ENCODE measurements at regions not wholly inside any gene's neighbourhood (a gene's known extent, or its start where the extent isn't known, plus 50 kb on each side); places are given as distances from the start of the nearest gene placed in this dataset.

DNA sequence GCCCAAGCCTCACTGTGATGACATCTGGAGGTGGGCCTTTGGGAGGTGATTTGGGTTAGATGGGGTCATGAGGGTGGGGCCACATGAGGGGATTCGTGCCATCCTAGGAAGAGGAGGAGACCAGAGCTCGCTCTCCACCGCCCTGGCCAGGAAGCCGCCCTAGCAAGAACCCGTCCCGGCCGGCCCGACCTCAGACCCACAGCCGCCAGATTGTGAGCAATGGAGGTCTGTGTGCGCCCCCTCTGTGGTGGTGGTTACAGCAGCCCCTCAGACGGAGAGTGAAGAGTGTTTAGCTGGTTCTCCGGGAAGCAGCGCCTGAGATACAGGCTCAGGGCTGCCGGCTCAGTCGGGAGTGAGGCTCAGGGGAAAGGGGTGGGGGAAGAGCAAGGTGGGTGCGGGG, 83.3 kb downstream of the RTP5 start:
- Histone ChIP-seq H3K9me3 (ENCODE audit: insufficient read depth in 2 of 2, low read depth in 1 of 2, low read length in 1 of 2) (no peaks in the 10 kb centered on the region), H3K9ac (replicated peaks in 1 of 4; ENCODE audit: extremely low read depth in 1 of 4, low read depth in 3 of 4, low read length in 3 of 4) (no peak overlapping the region), H2BK120ac (replicated peaks; ENCODE audit: low read depth, low read length) (no peak overlapping the region), H3K23ac (ENCODE audit: insufficient read length) (no peak overlapping the region), H3K36me3 (ENCODE audit: control insufficient read depth in 2 of 4, insufficient read depth in 4 of 4, low read length in 3 of 4) (no peaks in the 10 kb centered on the region), H3K18ac (ENCODE audit: extremely low read depth, low read length) (no peak overlapping the region), H2AK5ac (ENCODE audit: low read depth, low read length) (no peak overlapping the region), H3K4me1 (replicated peaks in 1 of 4; ENCODE audit: control insufficient read depth in 3 of 4, insufficient read depth in 4 of 4, low read length in 3 of 4) (no peaks in the 10 kb centered on the region; a peak in 1 of 7 replicates), H2BK5ac (ENCODE audit: low read depth, low read length) (no peak overlapping the region), H4K20me1 (replicated peaks in 1 of 2; ENCODE audit: control insufficient read depth in 1 of 2, insufficient read depth in 2 of 2, low read length in 2 of 2) (peaks cover 2 to 18% of the 10 kb centered on the region in 2 experiments), H2BK15ac (ENCODE audit: low read length) (no peak overlapping the region), H3K4me3 (ENCODE audit: extremely low read depth in 1 of 4, insufficient read depth in 2 of 4, low read depth in 3 of 4, low read length in 4 of 4) (no peak overlapping the region), H3K14ac (ENCODE audit: insufficient read length) (no peak overlapping the region), H2BK20ac (ENCODE audit: low read length) (no peak overlapping the region), H2BK12ac (ENCODE audit: low read depth, low read length) (no peak overlapping the region), H4K5ac (ENCODE audit: insufficient read length, low read depth, low read length) (no peak overlapping the region), H4K8ac (ENCODE audit: extremely low read depth, insufficient read depth, low read length) (no peak overlapping the region), H3K27ac (ENCODE audit: low read depth, low read length) (no peak overlapping the region), H3K79me1 (ENCODE audit: low read depth, low read length) (no peaks in the 10 kb centered on the region), H3K27me3 (replicated peaks in 1 of 4; ENCODE audit: control insufficient read depth in 3 of 4, extremely low read depth in 1 of 4, insufficient read depth in 3 of 4, low read length in 3 of 4) (peaks cover 0 to 2% (median 0%) of the 10 kb centered on the region in 4 experiments; a peak in 3 of 7 replicates), H4K91ac (replicated peaks; ENCODE audit: insufficient read length, low read length) (no peak overlapping the region), H2AFZ (ENCODE audit: low read length) (no peak overlapping the region), H3K56ac (replicated peaks; ENCODE audit: insufficient read length, low read depth, low read length) (no peak overlapping the region), H3K4me2 (ENCODE audit: insufficient read depth in 1 of 2, low read depth in 2 of 2, low read length in 2 of 2) (no peak overlapping the region), H3K23me2 (ENCODE audit: low read depth, low read length) (peaks cover 5% of the 10 kb centered on the region; the same call in 1 of the 2 replicates), H3K79me2 (ENCODE audit: control insufficient read depth in 1 of 2, insufficient read depth in 2 of 2, low read length in 2 of 2) (no peaks in the 10 kb centered on the region; a peak in 1 of 4 replicates), H3K4ac (replicated peaks; ENCODE audit: insufficient read length, low read depth, low read length) (no peak overlapping the region)
- ChIA-PET CTCF (ENCODE audit: partially characterized antibody) (interaction anchor here (1.0 to 1.4 kb wide), 4 partner anchors 13 to 46 kb away, joined by 3 to 5 read pairs (median 4); no protein-coding TSS in a partner anchor), POLR2A (ENCODE audit: partially characterized antibody) (no interaction called here)
- TF ChIP-seq TAF1 (IDR thresholded peaks at IDR 0.05; ENCODE audit: low read depth, low read length) (no peak), CTBP2 (IDR thresholded peaks at IDR 0.05; ENCODE audit: borderline replicate concordance, insufficient read depth, insufficient read length, low read length) (no peak)
- TF ChIP-seq, protein P1, sequence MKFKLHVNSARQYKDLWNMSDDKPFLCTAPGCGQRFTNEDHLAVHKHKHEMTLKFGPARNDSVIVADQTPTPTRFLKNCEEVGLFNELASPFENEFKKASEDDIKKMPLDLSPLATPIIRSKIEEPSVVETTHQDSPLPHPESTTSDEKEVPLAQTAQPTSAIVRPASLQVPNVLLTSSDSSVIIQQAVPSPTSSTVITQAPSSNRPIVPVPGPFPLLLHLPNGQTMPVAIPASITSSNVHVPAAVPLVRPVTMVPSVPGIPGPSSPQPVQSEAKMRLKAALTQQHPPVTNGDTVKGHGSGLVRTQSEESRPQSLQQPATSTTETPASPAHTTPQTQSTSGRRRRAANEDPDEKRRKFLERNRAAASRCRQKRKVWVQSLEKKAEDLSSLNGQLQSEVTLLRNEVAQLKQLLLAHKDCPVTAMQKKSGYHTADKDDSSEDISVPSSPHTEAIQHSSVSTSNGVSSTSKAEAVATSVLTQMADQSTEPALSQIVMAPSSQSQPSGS (IDR thresholded peaks at IDR 0.05; ENCODE audit: low read length): no peak
- FAIRE-seq (no peak), DNase-seq (ENCODE audit: low read depth in 1 of 2, low spot score in 2 of 2) (no peak)
- 93% methylated on average over 15 of the region's 16 CpGs; no CpG with 5 or more reads in 1 of the 2 experiments for WGBS, 2 experiments (ENCODE audit: extremely low coverage in 1 of 2, insufficient coverage in 1 of 2, insufficient read length in 1 of 2, insufficient replicate concordance in 2 of 2, low coverage in 1 of 2, low lambda C conversion rate in 2 of 2, missing lambda C conversion rate in 1 of 2)

Measured in H1 (cell line).